Heart left ventricle (tissue), 13 donors: ENCODE measurements at regions not wholly inside any gene's neighbourhood (a gene's known extent, or its start where the extent isn't known, plus 50 kb on each side); places are given as distances from the start of the nearest gene placed in this dataset.
"Not testable (repeated sequence)": the region's sequence is repeated elsewhere in the genome, so short reads cannot be mapped to it uniquely, and the experiment has no call there.

ENCODE experiments used
- POLR2A ChIP-seq, 2 donors: fragments of 450-650 bp; IDR thresholded peaks; one replicate each; pipeline ENCODE4 v1.6.1; 2017; ENCODE audit warnings: antibody characterized with exemption in 2 of 2, mild to moderate bottlenecking in 2 of 2, moderate library complexity in 2 of 2
- TF ChIP-seq, protein P1 (sequence below), 12 donors: fragments of 200-600 bp; sonication (generic) in 4 of 12; IDR thresholded peaks; one replicate each; pipeline versions ENCODE4 v1.5.0 to v1.8.0; 2018 to 2022; ENCODE audit warnings: antibody characterized with exemption in 12 of 12, mild to moderate bottlenecking in 5 of 12
- donor health status: ischemic (EF 13 %, LVEDD 7.1; RV severe dilation, severe dysfunction).
- donor health status: DM: no; HTN: yes; CAD: no.
- donor health status: DM: no; HTN: no; CAD: no.
- donor health status: ischemic (EF 25% LVEDD 6.9; RV normal size, moderate dysfunction).
- donor health status: ischemic (EF 25% LVEDD 5.7; RV mildly dilated, moderate dysfunction).
- donor health status: ischemic (EF 35%, LVEDD 5.7; RV mildly dilated, moderate dysfunction).
- donor health status: nonischemic (EF 11% LVEDD 7.7; RV severe dilation, severe dysfunction).
- donor health status: DM: yes; HTN: yes; CAD: no.
- donor health status: PGD.
- donor health status: ischemic (EF 29% LVEDD 5.4; RV normal size, mild dysfunction).
- donor health status: nonischemic (EF 23%, LVEDD 6.1; RV moderate dilation, normal function).

DNA sequence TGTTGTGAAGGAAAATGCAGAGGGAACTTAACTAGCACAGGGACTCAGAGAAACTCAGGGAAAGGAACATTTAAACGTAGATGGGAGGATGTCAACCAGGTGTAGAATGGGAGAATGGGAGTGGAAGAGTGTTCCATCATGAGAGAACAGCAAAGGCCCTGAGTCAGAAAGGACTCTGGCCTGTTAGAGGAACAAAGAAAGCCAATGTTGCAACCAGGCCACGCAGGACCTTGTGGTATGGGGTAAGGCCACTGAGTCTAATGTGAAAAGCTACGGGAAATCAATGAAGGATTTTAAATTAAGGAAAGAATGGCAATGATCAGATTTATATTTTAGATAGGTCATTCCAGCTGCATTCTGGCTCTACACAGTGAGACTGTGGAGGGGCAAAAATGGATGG, 163.9 kb upstream of the NBPF9 start:
- TF ChIP-seq, protein P1, sequence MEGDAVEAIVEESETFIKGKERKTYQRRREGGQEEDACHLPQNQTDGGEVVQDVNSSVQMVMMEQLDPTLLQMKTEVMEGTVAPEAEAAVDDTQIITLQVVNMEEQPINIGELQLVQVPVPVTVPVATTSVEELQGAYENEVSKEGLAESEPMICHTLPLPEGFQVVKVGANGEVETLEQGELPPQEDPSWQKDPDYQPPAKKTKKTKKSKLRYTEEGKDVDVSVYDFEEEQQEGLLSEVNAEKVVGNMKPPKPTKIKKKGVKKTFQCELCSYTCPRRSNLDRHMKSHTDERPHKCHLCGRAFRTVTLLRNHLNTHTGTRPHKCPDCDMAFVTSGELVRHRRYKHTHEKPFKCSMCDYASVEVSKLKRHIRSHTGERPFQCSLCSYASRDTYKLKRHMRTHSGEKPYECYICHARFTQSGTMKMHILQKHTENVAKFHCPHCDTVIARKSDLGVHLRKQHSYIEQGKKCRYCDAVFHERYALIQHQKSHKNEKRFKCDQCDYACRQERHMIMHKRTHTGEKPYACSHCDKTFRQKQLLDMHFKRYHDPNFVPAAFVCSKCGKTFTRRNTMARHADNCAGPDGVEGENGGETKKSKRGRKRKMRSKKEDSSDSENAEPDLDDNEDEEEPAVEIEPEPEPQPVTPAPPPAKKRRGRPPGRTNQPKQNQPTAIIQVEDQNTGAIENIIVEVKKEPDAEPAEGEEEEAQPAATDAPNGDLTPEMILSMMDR (IDR thresholded peaks at IDR 0.05): not testable (repeated sequence)
- not testable (repeated sequence) for TF ChIP-seq POLR2A (IDR thresholded peaks at IDR 0.05)
